CD4-positive, alpha-beta T cell treated with Interleukin-1 beta for 1 hour (primary cell): ENCODE measurements at regions not wholly inside any gene's neighbourhood (a gene's known extent, or its start where the extent isn't known, plus 50 kb on each side); places are given as distances from the start of the nearest gene placed in this dataset.
"Not testable (repeated sequence)": the region's sequence is repeated elsewhere in the genome, so short reads cannot be mapped to it uniquely, and the experiment has no call there.

Experiments used
- DNase-seq, 2 donors: peaks; one replicate each; pipeline ENCODE4 v3.0.0-alpha.2; 2020 to 2022

- not testable (repeated sequence) for DNase-seq
Observed at GRCh38 chr17:45554479-45554878, 64.0 kb upstream of the PLEKHM1 start.

DNA sequence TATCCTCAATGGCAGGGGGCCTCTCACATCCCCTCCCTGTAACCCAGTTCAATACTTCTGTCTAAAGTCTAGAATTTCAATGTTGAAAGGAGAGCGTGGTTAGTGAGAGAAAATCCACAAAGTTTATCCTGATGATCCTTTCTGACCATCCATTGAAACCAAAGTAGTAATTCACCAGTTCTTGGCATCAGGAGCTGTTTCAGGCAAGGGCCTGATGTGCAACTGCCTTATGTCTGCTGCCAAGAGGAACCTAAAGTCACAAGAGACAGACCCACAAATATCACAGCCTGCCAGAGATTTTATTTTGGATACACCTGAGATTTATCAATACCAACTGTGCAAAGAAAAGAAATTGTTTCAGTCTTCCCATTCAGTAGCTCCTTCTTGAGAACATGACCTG, 68.3 kb upstream of the PLEKHM1 start:
- DNase-seq, result not testable (repeated sequence)

DNA sequence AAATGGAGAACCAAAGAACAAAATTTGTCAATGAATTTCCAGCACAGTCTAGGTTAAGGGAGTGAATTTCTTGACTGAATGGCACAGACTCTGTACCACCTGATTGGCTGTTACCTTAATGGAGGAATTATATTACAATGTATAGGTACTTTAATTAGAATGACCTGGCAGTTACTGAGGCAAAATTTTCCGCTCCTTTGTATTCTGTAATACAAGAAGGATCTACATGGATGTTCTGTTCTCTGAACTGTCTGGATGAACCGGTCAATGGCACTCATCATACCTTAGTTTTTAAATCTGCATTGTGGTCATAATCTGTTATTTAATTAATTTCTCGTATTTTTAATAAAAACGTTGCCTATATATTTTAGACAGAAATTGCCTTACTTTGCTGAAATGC, 72.3 kb upstream of the PLEKHM1 start:
- not testable (repeated sequence) for DNase-seq

GRCh38 chr17:45563283-45563682, 72.8 kb upstream of the PLEKHM1 start:
- DNase-seq, result not testable (repeated sequence)

- DNase-seq, result not testable (repeated sequence)
Observed at GRCh38 chr17:45568275-45568674, 77.8 kb upstream of the PLEKHM1 start.

GRCh38 chr17:45573326-45573725, 82.8 kb upstream of the PLEKHM1 start:
- not testable (repeated sequence) for DNase-seq

GRCh38 chr17:45573924-45574770, 83.6 kb upstream of the PLEKHM1 start:
- no peak for DNase-seq

DNA sequence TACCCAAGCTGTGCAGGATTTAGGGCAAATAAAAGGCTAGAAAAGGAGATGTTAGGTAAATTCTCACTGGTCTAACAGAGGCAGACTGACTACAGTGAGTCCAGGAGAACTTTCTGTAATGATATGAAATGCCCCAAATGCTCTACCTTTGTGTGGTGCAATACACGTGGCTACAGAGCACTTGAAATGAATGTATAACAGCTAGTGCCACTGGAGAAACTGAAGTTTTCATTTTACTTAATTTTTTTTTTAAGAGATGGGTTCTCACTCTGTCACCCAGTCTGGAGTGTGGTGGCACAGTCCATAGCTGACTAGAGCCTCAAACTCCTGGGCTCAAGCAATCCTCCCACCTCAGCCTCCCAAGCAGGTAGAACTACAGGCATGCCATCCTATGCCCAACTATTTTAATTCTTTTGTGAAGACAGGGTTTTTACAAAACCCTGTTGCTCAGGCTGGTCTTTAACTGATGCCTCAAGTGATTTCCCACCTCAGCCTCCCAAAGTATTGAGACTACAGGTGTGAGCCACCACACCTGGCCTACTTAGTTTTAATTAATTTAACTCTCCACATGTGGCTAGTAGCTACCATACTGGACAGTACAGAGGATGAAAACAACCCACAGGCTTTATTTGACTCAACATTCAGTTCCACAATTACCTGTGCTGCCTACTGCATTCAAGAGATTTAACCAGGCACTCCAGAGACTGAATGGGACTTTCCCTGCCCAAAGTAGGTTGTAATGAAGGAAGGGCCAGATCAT, 84.8 kb upstream of the PLEKHM1 start:
- DNase-seq, result no peak

GRCh38 chr17:45576527-45577307, 86.2 kb upstream of the PLEKHM1 start:
- not testable (repeated sequence) for DNase-seq

DNA sequence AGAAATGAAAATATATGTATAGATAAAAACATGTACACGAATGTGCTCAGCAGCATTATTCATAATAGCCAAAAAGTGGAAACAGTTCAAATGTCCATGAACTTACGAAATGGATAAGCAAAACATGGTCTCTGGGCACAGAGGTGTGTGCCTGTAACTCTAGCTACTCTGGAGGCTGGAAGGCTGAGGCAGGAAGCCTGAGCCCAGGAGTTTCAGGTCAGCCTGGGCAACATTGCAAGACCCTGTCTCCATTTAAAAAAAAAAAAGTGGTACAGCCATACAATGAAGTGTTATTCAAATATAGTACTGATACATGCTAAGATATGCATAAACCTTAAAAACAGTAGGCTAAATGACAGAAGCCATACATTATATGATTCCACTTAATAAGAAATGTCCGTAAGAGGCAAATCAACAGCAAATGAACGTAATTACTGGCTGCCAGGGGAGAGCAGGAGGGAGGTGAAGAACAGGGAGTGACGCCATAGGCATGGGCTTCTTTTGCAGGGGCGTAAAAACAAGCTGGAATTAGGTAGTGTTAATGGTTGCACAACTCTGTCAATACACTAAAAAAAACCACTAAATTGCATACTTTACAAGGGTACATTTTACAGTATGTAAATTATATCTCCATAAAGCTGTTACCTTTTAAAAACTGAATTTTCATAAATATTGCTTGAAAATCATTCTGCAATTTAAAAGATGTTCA, 87.2 kb upstream of the PLEKHM1 start:
- no peak for DNase-seq

DNA sequence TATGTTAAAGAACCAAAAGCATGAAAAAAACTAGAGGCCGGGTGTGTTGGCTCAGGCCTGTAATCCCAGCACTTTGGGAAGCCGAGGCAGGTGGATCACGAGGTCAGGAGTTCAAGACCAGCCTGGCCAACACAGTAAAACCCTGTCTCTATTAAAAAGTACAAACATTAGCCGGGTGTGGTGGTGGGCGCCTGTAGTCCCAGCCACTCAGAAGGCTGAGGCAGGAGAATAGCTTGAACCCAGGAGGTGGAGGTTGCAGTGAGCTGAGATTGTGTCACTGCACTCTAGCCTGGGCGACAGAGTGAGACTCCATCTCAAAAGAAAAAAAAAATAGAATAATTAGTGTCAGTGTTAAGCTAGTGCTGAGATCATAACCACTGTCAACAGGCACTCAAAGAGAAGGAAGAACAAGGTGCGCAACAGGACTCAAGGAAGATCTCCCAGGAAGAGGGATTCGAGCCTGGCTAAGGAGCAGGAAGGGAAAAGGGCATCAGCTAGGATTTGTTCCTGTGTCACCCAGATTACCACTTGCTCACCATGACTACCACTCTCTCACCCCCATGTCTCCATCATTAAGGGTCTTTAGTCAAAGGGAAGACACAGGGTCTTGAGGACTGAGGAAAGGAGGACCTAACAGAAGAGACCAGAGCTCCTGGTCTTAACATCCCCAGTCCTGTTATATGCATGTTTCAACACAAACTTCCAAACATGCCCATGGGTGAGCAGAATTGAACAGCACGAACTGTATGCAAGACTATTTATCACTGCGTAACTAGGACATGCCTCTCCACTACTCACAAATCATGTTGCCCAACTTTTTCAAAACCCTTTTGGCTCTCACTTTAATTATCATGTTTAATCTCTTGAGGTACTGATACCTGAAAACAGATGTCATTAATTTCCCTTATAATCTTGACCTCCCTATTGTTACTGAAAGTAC, 88.3 kb upstream of the PLEKHM1 start:
- DNase-seq, result no peak

DNA sequence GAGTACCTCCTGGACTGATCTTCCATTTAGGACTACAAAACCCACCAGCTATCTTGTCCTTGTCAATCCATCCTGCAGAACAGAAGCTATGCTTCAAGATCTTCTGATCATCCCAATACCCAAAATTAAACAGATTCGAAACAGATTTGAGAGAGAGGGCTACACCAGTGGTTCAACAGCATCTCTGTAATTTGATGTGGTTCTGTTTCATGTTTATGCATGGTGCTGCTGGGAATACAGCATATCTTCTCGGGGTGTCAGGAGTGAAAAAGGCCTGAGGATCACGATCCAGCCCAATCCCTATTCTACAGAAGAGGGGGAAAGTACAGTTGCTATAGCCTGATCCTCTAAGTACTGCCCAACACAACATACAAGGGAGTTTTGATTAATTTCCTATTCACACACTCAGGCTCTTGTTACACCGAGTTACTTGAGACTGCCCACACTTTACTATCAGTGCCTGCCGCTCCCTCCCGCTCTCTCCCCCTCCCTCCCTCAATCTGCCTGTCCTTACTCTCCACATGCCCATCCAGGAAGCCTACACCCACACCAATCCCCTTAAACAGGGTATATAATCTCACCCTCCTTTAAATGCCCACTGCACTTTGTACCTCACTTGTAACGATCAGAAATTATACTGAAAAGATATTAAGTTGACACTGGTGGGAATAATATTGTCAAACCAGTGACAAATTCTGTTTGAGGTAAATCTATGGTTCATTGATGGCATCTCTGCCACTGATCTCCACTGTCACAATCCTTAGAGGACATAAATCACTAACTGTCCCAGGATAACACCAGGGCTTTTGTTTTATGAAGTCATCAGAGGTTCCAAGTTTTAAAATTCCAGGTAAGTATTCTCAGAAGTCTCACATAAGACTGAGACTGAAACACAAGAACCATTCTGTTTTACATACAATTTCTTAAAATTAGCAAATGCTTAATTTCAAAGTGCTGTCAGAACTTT, 89.3 kb upstream of the PLEKHM1 start:
- no peak for DNase-seq

- DNase-seq, result no peak
Observed at GRCh38 chr17:45580924-45581323, 90.4 kb upstream of the PLEKHM1 start.

GRCh38 chr17:45581860-45582259, 91.3 kb upstream of the PLEKHM1 start:
- DNase-seq, result no peak

DNA sequence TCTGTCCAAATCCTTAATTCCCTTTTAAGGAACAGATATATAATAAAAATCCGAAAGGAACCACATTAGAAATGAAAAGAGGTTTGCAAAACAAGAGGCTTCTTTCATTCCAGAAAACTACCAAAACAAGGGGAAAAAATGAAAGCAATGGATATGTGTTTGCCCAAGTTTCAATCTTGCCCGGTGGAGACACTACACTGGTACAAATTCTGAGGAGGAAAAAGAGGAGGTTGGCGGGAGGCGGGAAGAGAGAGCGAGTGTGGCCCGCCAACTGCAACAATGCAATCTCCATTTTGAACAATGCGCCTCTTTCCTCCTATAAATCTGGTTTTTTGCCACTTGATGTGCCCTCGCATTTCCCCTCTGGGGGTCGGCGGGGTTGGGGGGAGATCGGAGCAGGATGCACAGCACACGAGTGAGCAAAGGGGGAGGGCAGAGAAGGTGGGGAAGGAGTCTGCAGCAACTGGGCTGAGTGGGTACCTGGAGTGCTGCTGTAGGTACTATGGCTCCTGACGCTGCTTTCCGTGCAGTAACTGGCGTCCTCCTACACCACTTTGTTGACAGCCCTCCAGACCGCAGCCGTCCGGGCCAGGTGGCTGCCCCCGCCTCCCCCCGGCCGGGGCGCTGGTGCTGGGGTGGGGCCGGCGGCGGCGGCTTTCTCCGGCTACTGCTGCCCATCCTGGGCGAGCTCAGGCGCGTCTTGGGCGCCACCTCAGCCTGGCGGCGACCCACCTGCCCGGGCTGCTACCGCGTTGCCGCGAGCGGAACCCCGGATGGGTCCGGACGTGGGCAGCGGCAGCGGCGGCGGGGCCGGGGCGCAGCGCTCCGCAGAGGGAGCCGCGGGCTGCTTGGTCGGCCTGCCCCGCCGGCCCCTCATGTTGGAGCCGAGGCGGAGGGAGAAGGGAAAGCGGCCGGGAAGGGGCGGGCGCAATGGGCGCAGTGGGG, 93.8 kb upstream of the PLEKHM1 start:
- DNase-seq, result peak; percentile 76 to 81

GRCh38 chr17:45585037-45585733, 94.7 kb upstream of the PLEKHM1 start:
- DNase-seq, result peak; percentile 82 to 84

- peak; percentile 30 to 32 for DNase-seq
Observed at GRCh38 chr17:45585794-45586650, 95.5 kb upstream of the PLEKHM1 start.

GRCh38 chr17:45586651-45586934, 96.1 kb upstream of the PLEKHM1 start:
- not testable (repeated sequence) for DNase-seq
